Keratinocyte (primary cell): ENCODE measurements at regions not wholly inside any gene's neighbourhood (a gene's known extent, or its start where the extent isn't known, plus 50 kb on each side); places are given as distances from the start of the nearest gene placed in this dataset.

Source experiments
- CTCF ChIP-seq, 3 experiments: IDR thresholded peaks in 1 of 3; conservative IDR thresholded peaks in 1 of 3; optimal IDR thresholded peaks in 1 of 3; 2 replicates in 2 of 3; 3 replicates in 1 of 3; pipeline versions ENCODE3 to v1.5.1; 2011; ENCODE audit warnings: low read length in 3 of 3, mild to moderate bottlenecking in 3 of 3, moderate library complexity in 2 of 3, control low read depth in 1 of 3, inconsistent platforms in 1 of 3; ENCODE audit not compliant: insufficient read depth in 2 of 3; ENCODE audit errors: extremely low read depth in 1 of 3
- EZH2 ChIP-seq: IDR thresholded peaks from one replicate; pipeline ENCODE4 v1.6.1; 2012; ENCODE audit warnings: inconsistent platforms, mild to moderate bottlenecking, low read length, moderate library complexity

- TF ChIP-seq CTCF (optimal IDR thresholded peaks at IDR 0.05 in 1 of 3, IDR thresholded peaks at IDR 0.05 in 1 of 3, conservative IDR thresholded peaks at IDR 0.05 in 1 of 3; ENCODE audit: extremely low read depth in 1 of 3, insufficient read depth in 2 of 3, low read length in 3 of 3) (no peak), EZH2 (no peak)
Observed at GRCh38 chr2:219718066-219718465, 90.6 kb downstream of the SLC4A3 start.
